ENCODE measurements at regions not wholly inside any gene's neighbourhood (a gene's known extent, or its start where the extent isn't known, plus 50 kb on each side); places are given as distances from the start of the nearest gene placed in this dataset.

DNA sequence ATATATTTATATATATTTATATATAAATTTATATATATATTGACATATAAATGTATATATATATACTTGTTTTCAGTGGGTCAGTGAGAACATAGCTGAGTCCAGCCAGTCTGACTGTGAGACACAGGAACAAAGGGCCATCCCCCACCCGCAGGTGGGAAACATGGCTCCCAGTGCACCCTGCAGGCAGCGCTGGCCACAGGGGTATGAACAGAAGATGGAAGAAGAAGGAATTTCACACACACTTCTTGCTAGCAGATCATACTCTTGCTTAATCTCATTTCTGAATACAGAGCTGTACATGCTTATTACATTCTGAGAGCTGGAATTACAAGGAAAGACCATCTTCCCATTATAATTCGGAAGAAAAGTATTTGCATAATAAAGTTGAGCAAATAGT lies 595.4 kb downstream of the IRX1 start:
- Histone ChIP-seq H3K9me1 (replicated peaks; ENCODE audit: control insufficient read depth, extremely low read depth, insufficient read depth, low read length) (no peaks in the 10 kb centered on the region), H3K4me1 (ENCODE audit: control insufficient read depth, extremely low read depth, insufficient read depth, low read length) (no peaks in the 10 kb centered on the region), H3K4me2 (ENCODE audit: insufficient read depth, low read length) (no peak overlapping the region), H3K4me3 (replicated peaks in 1 of 3; ENCODE audit: insufficient read depth in 1 of 3, low read depth in 1 of 3, low read length in 3 of 3) (no peak overlapping the region), H3K27me3 (ENCODE audit: control insufficient read depth in 2 of 2, insufficient read depth in 2 of 2, low read length in 2 of 2) (no peaks in the 10 kb centered on the region), H2AFZ (ENCODE audit: low read depth, low read length) (no peak overlapping the region), H4K20me1 (replicated peaks; ENCODE audit: control insufficient read depth, extremely low read depth, insufficient read depth, low read length) (no peaks in the 10 kb centered on the region), H3K36me3 (ENCODE audit: control insufficient read depth in 2 of 2, extremely low read depth in 1 of 2, insufficient read depth in 2 of 2, low read length in 2 of 2) (no peaks in the 10 kb centered on the region), H3K79me2 (ENCODE audit: control insufficient read depth, insufficient read depth, low read length) (no peaks in the 10 kb centered on the region), H3K9ac (replicated peaks; ENCODE audit: extremely low read depth, insufficient read depth, low read length) (no peak overlapping the region), H3K9me3 (replicated peaks; ENCODE audit: control insufficient read depth, insufficient read depth, low read length) (no peaks in the 10 kb centered on the region), H3K27ac (ENCODE audit: insufficient read depth, low read depth, low read length) (no peak overlapping the region)
- DNase-seq (ENCODE audit: low read depth, low spot score) (no peak), FAIRE-seq (no peak)
- ChIA-PET CTCF (no interaction called here), POLR2A (no interaction called here)
- BruUV-seq (replicated peaks): no TSS peak
- dilution Hi-C loops (cut with MboI; ENCODE audit: extremely low pct_ligation_motif_present, low sequenced_read_pairs): no loop called here
- intact Hi-C loops (cut with micrococcal nuclease): no loop called here
- TF ChIP-seq MYC (IDR thresholded peaks at IDR 0.05; ENCODE audit: low read depth, low read length): no peak

GRCh38 chr5:4191703-4192102 lies 596.1 kb downstream of the IRX1 start:
- Histone ChIP-seq H3K79me2 (ENCODE audit: control insufficient read depth, insufficient read depth, low read length) (no peaks in the 10 kb centered on the region), H2AFZ (ENCODE audit: low read depth, low read length) (no peak overlapping the region), H4K20me1 (replicated peaks; ENCODE audit: control insufficient read depth, extremely low read depth, insufficient read depth, low read length) (no peaks in the 10 kb centered on the region), H3K27ac (ENCODE audit: insufficient read depth, low read depth, low read length) (no peak overlapping the region), H3K4me2 (ENCODE audit: insufficient read depth, low read length) (no peak overlapping the region), H3K4me1 (ENCODE audit: control insufficient read depth, extremely low read depth, insufficient read depth, low read length) (no peaks in the 10 kb centered on the region), H3K9me1 (replicated peaks; ENCODE audit: control insufficient read depth, extremely low read depth, insufficient read depth, low read length) (no peaks in the 10 kb centered on the region), H3K4me3 (replicated peaks in 1 of 3; ENCODE audit: insufficient read depth in 1 of 3, low read depth in 1 of 3, low read length in 3 of 3) (no peak overlapping the region), H3K9ac (replicated peaks; ENCODE audit: extremely low read depth, insufficient read depth, low read length) (no peak overlapping the region), H3K9me3 (replicated peaks; ENCODE audit: control insufficient read depth, insufficient read depth, low read length) (no peaks in the 10 kb centered on the region), H3K36me3 (ENCODE audit: control insufficient read depth in 2 of 2, extremely low read depth in 1 of 2, insufficient read depth in 2 of 2, low read length in 2 of 2) (no peaks in the 10 kb centered on the region), H3K27me3 (ENCODE audit: control insufficient read depth in 2 of 2, insufficient read depth in 2 of 2, low read length in 2 of 2) (no peaks in the 10 kb centered on the region)
- TF ChIP-seq POLR2AphosphoS5 (IDR thresholded peaks at IDR 0.05; ENCODE audit: insufficient read depth, low read depth, low read length) (no peak), MAX (IDR thresholded peaks at IDR 0.05; ENCODE audit: insufficient read depth, insufficient read length) (no peak), GATA2 (IDR thresholded peaks at IDR 0.05; ENCODE audit: insufficient read depth, insufficient read length, low read depth, low read length) (no peak), MYC (IDR thresholded peaks at IDR 0.05; ENCODE audit: low read depth, low read length) (no peak), JUN (IDR thresholded peaks at IDR 0.05; ENCODE audit: borderline replicate concordance, insufficient read depth, insufficient read length, low read depth) (no peak), EZH2 (IDR thresholded peaks at IDR 0.05; ENCODE audit: borderline replicate concordance, low read depth, low read length, severe bottlenecking) (no peak), FOS (IDR thresholded peaks at IDR 0.05; ENCODE audit: borderline replicate concordance, insufficient read depth, low read length) (no peak), CTCF (IDR thresholded peaks at IDR 0.05; ENCODE audit: extremely low read depth in 1 of 2, insufficient read depth in 1 of 2, low read depth in 1 of 2, low read length in 2 of 2) (no peak)
- FAIRE-seq (no peak), DNase-seq (ENCODE audit: low read depth, low spot score) (no peak)
- POLR2A ChIA-PET: no interaction called here
- BruUV-seq (replicated peaks): no TSS peak
- dilution Hi-C loops (cut with MboI; ENCODE audit: extremely low pct_ligation_motif_present, low sequenced_read_pairs) (no loop called here), intact Hi-C loops (cut with micrococcal nuclease) (no loop called here)
- CTCF ChIA-PET: no interaction called here
